ENCODE measurements at regions not wholly inside any gene's neighbourhood (a gene's known extent, or its start where the extent isn't known, plus 50 kb on each side); places are given as distances from the start of the nearest gene placed in this dataset.

GRCh38 chr2:222043897-222044296 is 254.9 kb downstream of the PAX3 start:
- no peak overlapping the region for H2AFZ ChIP-seq (ENCODE audit: low read length)
- no peak overlapping the region for H3K9ac ChIP-seq (replicated peaks in 1 of 4; ENCODE audit: extremely low read depth in 1 of 4, low read depth in 3 of 4, low read length in 3 of 4)
- H2BK5ac ChIP-seq (ENCODE audit: low read depth, low read length), result no peak overlapping the region
- H3K23ac ChIP-seq (ENCODE audit: insufficient read length), result no peak overlapping the region
- no peaks in the 10 kb centered on the region for H3K36me3 ChIP-seq (ENCODE audit: control insufficient read depth in 2 of 4, insufficient read depth in 4 of 4, low read length in 3 of 4)
- no peaks in the 10 kb centered on the region for H4K20me1 ChIP-seq (replicated peaks in 1 of 2; ENCODE audit: control insufficient read depth in 1 of 2, insufficient read depth in 2 of 2, low read length in 2 of 2)
- no peaks in the 10 kb centered on the region for H3K79me1 ChIP-seq (ENCODE audit: low read depth, low read length)
- no peaks in the 10 kb centered on the region for H3K4me1 ChIP-seq (replicated peaks in 1 of 4; ENCODE audit: control insufficient read depth in 3 of 4, insufficient read depth in 4 of 4, low read length in 3 of 4)
- 87% methylated on average over 4 of the region's 4 CpGs; no CpG with 5 or more reads in 1 of the 2 experiments for WGBS, 2 experiments (ENCODE audit: extremely low coverage in 1 of 2, insufficient coverage in 1 of 2, insufficient read length in 1 of 2, insufficient replicate concordance in 2 of 2, low coverage in 1 of 2, low lambda C conversion rate in 2 of 2, missing lambda C conversion rate in 1 of 2)
- no peaks in the 10 kb centered on the region for H3K79me2 ChIP-seq (ENCODE audit: control insufficient read depth in 1 of 2, insufficient read depth in 2 of 2, low read length in 2 of 2)
- peaks cover 2 to 3% (median 2%) of the 10 kb centered on the region in 4 experiments; a peak in 5 of 7 replicates for H3K27me3 ChIP-seq (replicated peaks in 1 of 4; ENCODE audit: control insufficient read depth in 3 of 4, extremely low read depth in 1 of 4, insufficient read depth in 3 of 4, low read length in 3 of 4)
- no peaks in the 10 kb centered on the region for H3K23me2 ChIP-seq (ENCODE audit: low read depth, low read length)
- ChIA-PET POLR2A (ENCODE audit: partially characterized antibody) (interaction anchor here (0.7 kb wide), 1 partner anchor 206 kb away, joined by 5 read pairs; no protein-coding TSS in a partner anchor), CTCF (ENCODE audit: partially characterized antibody) (interaction anchor here (0.9 to 4.6 kb wide), 4 partner anchors 8 to 257 kb away, joined by 3 to 20 read pairs (median 4); no protein-coding TSS in a partner anchor)
- no peak overlapping the region for H2BK12ac ChIP-seq (ENCODE audit: low read depth, low read length)
- H2BK15ac ChIP-seq (ENCODE audit: low read length), result no peak overlapping the region
- no peak overlapping the region for H3K14ac ChIP-seq (ENCODE audit: insufficient read length)
- H3K56ac ChIP-seq (replicated peaks; ENCODE audit: insufficient read length, low read depth, low read length), result no peak overlapping the region
- no peak overlapping the region for H3K4me3 ChIP-seq (ENCODE audit: extremely low read depth in 1 of 4, insufficient read depth in 2 of 4, low read depth in 3 of 4, low read length in 4 of 4)
- H2BK120ac ChIP-seq (replicated peaks; ENCODE audit: low read depth, low read length), result no peak overlapping the region
- no peak overlapping the region for H2BK20ac ChIP-seq (ENCODE audit: low read length)
- H4K5ac ChIP-seq (ENCODE audit: insufficient read length, low read depth, low read length), result no peak overlapping the region
- no peak overlapping the region for H3K18ac ChIP-seq (ENCODE audit: extremely low read depth, low read length)
- H3K4ac ChIP-seq (replicated peaks; ENCODE audit: insufficient read length, low read depth, low read length), result no peak overlapping the region
- H4K8ac ChIP-seq (ENCODE audit: extremely low read depth, insufficient read depth, low read length), result no peak overlapping the region
- no peak overlapping the region for H3K4me2 ChIP-seq (ENCODE audit: insufficient read depth in 1 of 2, low read depth in 2 of 2, low read length in 2 of 2)
- no peak overlapping the region for H3K27ac ChIP-seq (ENCODE audit: low read depth, low read length)
- no peak overlapping the region for H2AK5ac ChIP-seq (ENCODE audit: low read depth, low read length)
- DNase-seq (ENCODE audit: low read depth in 1 of 2, low spot score in 2 of 2) (no peak), FAIRE-seq (no peak)
- H3K9me3 ChIP-seq (ENCODE audit: insufficient read depth in 2 of 2, low read depth in 1 of 2, low read length in 1 of 2), result no peaks in the 10 kb centered on the region
- no peak overlapping the region for H4K91ac ChIP-seq (replicated peaks; ENCODE audit: insufficient read length, low read length)
- TF ChIP-seq SUZ12 (IDR thresholded peaks at IDR 0.05; ENCODE audit: low read length) (no peak), TAF1 (IDR thresholded peaks at IDR 0.05; ENCODE audit: low read depth, low read length) (no peak), TBP (IDR thresholded peaks at IDR 0.05; ENCODE audit: low read depth, low read length) (no peak), CEBPB (IDR thresholded peaks at IDR 0.05; ENCODE audit: low read depth, low read length) (no peak), CTCF (IDR thresholded peaks at IDR 0.05; ENCODE audit: control extremely low read depth in 1 of 3, insufficient read depth in 1 of 3, low read depth in 1 of 3, low read length in 3 of 3) (no peak), JUN (IDR thresholded peaks at IDR 0.05; ENCODE audit: low read depth, low read length) (no peak), RFX5 (IDR thresholded peaks at IDR 0.05; ENCODE audit: borderline replicate concordance, low read depth, low read length) (no peak), YY1 (IDR thresholded peaks at IDR 0.05; ENCODE audit: low read depth, low read length) (no peak), CBX8 (IDR thresholded peaks at IDR 0.05; ENCODE audit: borderline replicate concordance, low read depth, low read length) (no peak), PHF8 (conservative IDR thresholded peaks at IDR 0.05; ENCODE audit: low read depth, low read length) (no peak), SP1 (IDR thresholded peaks at IDR 0.05; ENCODE audit: low read depth, low read length) (no peak), BCL11A (IDR thresholded peaks at IDR 0.05; ENCODE audit: low read depth in 2 of 2, low read length in 2 of 2) (no peak), EP300 (IDR thresholded peaks at IDR 0.05; ENCODE audit: borderline replicate concordance in 1 of 2, low read depth in 2 of 2, low read length in 2 of 2) (no peak)

Measured in H1 (cell line).